ENCODE measurements at regions not wholly inside any gene's neighbourhood (a gene's known extent, or its start where the extent isn't known, plus 50 kb on each side); places are given as distances from the start of the nearest gene placed in this dataset.

DNA sequence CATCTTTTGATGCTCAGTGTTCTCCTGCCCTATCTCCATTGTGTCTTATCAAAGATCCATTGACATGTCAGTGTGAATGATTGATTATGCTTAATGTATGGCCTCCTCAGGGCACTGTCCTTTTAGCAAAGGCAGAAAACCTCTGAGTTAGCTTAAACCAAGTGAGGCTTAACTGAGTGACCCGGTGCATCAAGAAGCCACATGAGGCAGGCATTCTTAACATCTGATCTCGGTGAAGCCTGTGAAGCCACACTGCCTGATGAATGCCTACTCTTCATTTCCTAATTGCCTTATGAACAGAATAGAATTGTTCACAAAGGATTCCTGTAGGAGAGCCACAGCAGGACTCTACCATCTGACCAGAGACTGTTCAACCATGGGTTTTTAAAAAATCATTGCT lies 168.1 kb upstream of the SOX21 start:
- TF ChIP-seq POLR2A (IDR thresholded peaks at IDR 0.05) = no peak
- TF ChIP-seq, protein P1, sequence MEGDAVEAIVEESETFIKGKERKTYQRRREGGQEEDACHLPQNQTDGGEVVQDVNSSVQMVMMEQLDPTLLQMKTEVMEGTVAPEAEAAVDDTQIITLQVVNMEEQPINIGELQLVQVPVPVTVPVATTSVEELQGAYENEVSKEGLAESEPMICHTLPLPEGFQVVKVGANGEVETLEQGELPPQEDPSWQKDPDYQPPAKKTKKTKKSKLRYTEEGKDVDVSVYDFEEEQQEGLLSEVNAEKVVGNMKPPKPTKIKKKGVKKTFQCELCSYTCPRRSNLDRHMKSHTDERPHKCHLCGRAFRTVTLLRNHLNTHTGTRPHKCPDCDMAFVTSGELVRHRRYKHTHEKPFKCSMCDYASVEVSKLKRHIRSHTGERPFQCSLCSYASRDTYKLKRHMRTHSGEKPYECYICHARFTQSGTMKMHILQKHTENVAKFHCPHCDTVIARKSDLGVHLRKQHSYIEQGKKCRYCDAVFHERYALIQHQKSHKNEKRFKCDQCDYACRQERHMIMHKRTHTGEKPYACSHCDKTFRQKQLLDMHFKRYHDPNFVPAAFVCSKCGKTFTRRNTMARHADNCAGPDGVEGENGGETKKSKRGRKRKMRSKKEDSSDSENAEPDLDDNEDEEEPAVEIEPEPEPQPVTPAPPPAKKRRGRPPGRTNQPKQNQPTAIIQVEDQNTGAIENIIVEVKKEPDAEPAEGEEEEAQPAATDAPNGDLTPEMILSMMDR (IDR thresholded peaks at IDR 0.05) = no peak

Measured in gastroesophageal sphincter (tissue), 3 donors.